ENCODE measurements at regions not wholly inside any gene's neighbourhood (a gene's known extent, or its start where the extent isn't known, plus 50 kb on each side); places are given as distances from the start of the nearest gene placed in this dataset.

DNA sequence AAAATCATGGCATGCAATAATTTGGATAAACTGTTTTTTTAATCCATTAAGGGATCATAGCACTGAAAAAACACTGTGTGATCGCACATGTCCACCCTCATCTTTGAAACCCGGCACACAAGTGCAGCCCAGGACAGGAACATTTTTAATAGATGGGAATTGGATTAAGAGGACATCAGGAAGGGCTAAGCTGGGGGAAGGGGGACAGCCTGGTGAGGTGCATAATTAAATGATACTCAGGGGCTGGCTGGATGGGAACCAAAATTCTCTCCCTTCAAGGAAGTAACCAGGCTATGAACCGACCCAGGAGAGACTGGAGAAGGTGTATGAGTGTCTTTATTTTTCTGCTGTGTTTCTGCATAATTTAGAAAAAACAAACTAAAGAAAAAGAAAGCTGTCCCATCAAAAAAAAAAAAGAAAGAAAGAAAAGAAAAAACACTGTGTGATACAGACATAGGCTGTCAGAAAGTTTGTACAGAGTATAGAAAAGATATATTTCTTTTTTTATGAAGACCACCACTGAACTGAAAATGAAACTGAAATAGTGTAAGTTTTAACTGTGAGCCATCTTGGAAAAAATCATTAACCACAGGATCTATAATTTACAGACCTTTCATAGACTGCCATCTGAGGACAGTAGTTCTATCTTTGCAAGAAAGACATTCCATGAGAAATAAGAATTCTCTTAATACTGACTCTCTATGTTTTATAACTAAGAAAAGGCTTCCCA is 75.1 kb upstream of the SLC38A4 start (continued):
- TF ChIP-seq, protein P1, sequence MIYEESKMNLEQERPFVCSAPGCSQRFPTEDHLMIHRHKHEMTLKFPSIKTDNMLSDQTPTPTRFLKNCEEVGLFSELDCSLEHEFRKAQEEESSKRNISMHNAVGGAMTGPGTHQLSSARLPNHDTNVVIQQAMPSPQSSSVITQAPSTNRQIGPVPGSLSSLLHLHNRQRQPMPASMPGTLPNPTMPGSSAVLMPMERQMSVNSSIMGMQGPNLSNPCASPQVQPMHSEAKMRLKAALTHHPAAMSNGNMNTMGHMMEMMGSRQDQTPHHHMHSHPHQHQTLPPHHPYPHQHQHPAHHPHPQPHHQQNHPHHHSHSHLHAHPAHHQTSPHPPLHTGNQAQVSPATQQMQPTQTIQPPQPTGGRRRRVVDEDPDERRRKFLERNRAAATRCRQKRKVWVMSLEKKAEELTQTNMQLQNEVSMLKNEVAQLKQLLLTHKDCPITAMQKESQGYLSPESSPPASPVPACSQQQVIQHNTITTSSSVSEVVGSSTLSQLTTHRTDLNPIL (CRISPR knock-in tag; IDR thresholded peaks at IDR 0.05): no peak
- TF ChIP-seq, protein P2, sequence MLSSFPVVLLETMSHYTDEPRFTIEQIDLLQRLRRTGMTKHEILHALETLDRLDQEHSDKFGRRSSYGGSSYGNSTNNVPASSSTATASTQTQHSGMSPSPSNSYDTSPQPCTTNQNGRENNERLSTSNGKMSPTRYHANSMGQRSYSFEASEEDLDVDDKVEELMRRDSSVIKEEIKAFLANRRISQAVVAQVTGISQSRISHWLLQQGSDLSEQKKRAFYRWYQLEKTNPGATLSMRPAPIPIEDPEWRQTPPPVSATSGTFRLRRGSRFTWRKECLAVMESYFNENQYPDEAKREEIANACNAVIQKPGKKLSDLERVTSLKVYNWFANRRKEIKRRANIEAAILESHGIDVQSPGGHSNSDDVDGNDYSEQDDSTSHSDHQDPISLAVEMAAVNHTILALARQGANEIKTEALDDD (IDR thresholded peaks at IDR 0.05): no peak
- TF ChIP-seq, protein P3, sequence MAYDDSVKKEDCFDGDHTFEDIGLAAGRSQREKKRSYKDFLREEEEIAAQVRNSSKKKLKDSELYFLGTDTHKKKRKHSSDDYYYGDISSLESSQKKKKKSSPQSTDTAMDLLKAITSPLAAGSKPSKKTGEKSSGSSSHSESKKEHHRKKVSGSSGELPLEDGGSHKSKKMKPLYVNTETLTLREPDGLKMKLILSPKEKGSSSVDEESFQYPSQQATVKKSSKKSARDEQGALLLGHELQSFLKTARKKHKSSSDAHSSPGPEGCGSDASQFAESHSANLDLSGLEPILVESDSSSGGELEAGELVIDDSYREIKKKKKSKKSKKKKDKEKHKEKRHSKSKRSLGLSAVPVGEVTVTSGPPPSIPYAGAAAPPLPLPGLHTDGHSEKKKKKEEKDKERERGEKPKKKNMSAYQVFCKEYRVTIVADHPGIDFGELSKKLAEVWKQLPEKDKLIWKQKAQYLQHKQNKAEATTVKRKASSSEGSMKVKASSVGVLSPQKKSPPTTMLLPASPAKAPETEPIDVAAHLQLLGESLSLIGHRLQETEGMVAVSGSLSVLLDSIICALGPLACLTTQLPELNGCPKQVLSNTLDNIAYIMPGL (CRISPR knock-in tag; IDR thresholded peaks at IDR 0.05): no peak

DNA sequence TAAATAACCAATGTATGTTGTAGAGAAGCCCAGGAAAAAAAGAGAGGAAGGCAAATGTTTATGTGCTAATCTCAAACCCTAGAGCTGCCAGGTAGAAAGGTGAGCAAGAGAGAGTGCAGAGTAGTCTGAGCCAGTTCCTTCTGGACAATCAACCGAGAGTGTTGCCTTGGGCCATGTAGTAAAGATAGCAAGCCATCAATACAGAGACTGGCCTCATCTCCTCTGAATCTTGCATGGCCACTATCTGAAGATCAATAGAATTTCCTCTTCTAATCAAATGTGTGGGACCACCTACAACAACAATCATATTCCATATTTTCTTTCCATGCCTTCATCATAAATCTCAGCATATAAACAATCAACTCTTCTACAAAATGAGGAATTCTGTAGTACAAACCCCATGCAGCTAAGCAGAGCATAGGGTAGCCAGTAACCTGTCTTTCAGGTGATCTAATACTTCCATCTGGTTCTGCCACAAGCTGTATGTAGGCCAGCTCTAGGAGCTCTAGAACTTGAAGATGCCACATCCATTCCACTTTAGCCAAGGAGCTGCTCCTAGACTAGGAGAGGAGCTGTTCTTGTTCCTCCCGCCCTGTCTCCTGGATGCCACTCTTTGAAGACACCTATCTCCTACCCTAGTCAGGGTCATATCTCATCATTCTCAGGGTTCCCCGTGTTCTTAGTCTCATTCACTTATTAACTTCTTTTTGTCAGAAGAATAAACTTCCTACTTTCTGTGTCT is 75.8 kb upstream of the SLC38A4 start:
- POLR2A ChIA-PET: no interaction called here
- no peak overlapping the region for H3K4me3 ChIP-seq
- FAIRE-seq: no peak
- TF ChIP-seq SRF (CRISPR knock-in tag; IDR thresholded peaks at IDR 0.05) (no peak), RBBP5 (IDR thresholded peaks at IDR 0.05; ENCODE audit: borderline replicate concordance, insufficient read depth, low read length, poor library complexity, severe bottlenecking) (no peak), PTBP1 (IDR thresholded peaks at IDR 0.05; ENCODE audit: low read depth, low read length) (no peak), MCM7 (IDR thresholded peaks at IDR 0.05) (no peak)
- TF ChIP-seq, protein P4, sequence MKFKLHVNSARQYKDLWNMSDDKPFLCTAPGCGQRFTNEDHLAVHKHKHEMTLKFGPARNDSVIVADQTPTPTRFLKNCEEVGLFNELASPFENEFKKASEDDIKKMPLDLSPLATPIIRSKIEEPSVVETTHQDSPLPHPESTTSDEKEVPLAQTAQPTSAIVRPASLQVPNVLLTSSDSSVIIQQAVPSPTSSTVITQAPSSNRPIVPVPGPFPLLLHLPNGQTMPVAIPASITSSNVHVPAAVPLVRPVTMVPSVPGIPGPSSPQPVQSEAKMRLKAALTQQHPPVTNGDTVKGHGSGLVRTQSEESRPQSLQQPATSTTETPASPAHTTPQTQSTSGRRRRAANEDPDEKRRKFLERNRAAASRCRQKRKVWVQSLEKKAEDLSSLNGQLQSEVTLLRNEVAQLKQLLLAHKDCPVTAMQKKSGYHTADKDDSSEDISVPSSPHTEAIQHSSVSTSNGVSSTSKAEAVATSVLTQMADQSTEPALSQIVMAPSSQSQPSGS (CRISPR knock-in tag; IDR thresholded peaks at IDR 0.05): no peak
- TF ChIP-seq, protein P5, sequence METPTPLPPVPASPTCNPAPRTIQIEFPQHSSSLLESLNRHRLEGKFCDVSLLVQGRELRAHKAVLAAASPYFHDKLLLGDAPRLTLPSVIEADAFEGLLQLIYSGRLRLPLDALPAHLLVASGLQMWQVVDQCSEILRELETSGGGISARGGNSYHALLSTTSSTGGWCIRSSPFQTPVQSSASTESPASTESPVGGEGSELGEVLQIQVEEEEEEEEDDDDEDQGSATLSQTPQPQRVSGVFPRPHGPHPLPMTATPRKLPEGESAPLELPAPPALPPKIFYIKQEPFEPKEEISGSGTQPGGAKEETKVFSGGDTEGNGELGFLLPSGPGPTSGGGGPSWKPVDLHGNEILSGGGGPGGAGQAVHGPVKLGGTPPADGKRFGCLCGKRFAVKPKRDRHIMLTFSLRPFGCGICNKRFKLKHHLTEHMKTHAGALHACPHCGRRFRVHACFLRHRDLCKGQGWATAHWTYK (CRISPR knock-in tag; IDR thresholded peaks at IDR 0.05): no peak

More for the DNA sequence above, 75.8 kb upstream of the SLC38A4 start:
- Histone ChIP-seq H2AFZ (ENCODE audit: low read depth, low read length) (no peak overlapping the region), H3K9me3 (replicated peaks; ENCODE audit: control insufficient read depth, insufficient read depth, low read depth, low read length) (no peaks in the 10 kb centered on the region), H3K27me3 (ENCODE audit: control insufficient read depth in 2 of 2, insufficient read depth in 2 of 2, low read length in 2 of 2) (peaks cover 0 to 3% of the 10 kb centered on the region in 2 experiments; a peak in 1 of 5 replicates), H3K4me1 (replicated peaks in 1 of 2; ENCODE audit: control insufficient read depth in 2 of 2, insufficient read depth in 2 of 2, low read length in 2 of 2) (no peaks in the 10 kb centered on the region), H3K27ac (ENCODE audit: extremely low read depth, low read depth, low read length) (no peak overlapping the region), H3K79me2 (ENCODE audit: control insufficient read depth, insufficient read depth, low read length) (no peaks in the 10 kb centered on the region), H4K20me1 (replicated peaks; ENCODE audit: control insufficient read depth, insufficient read depth, low read length) (no peaks in the 10 kb centered on the region), H3K36me3 (ENCODE audit: control insufficient read depth, insufficient read depth, low read length) (no peaks in the 10 kb centered on the region), H3K4me2 (ENCODE audit: insufficient read depth, low read length) (no peak overlapping the region), H3K9me1 (ENCODE audit: control insufficient read depth, insufficient read depth, low read length) (no peaks in the 10 kb centered on the region), H3K9ac (ENCODE audit: insufficient read depth in 1 of 2, low read depth in 2 of 2, low read length in 2 of 2) (no peak overlapping the region)
- in situ Hi-C loops (cut with MboI) (no loop called here), intact Hi-C loops (cut with micrococcal nuclease) (no loop called here)
- 0% methylated on average over 3 of the region's 3 CpGs for WGBS (ENCODE audit: insufficient coverage, low coverage, missing lambda C conversion rate)
- DNase-seq (ENCODE audit: extremely low read depth in 1 of 4, low spot score in 3 of 4) (no peak), ATAC-seq (no peak)
- BruUV-seq (replicated peaks): no TSS peak
- CTCF ChIA-PET (ENCODE audit: low intra/inter-chr PET ratio): no interaction called here

All from K562 (cell line).